Effector CD8-positive, alpha-beta T cell (primary cell): ENCODE measurements at regions not wholly inside any gene's neighbourhood (a gene's known extent, or its start where the extent isn't known, plus 50 kb on each side); places are given as distances from the start of the nearest gene placed in this dataset.

Source experiments
- DNase-seq: peaks from one replicate; lab custom pipeline; 2025; lab: John Stamatoyannopoulos, UW

- DNase-seq: no peak
These were observed 327.7 kb downstream of the ZNF536 start for GRCh38 chr19:30699871-30700280.

GRCh38 chr19:30696514-30696913, 324.3 kb downstream of the ZNF536 start:
- no peak for DNase-seq

DNA sequence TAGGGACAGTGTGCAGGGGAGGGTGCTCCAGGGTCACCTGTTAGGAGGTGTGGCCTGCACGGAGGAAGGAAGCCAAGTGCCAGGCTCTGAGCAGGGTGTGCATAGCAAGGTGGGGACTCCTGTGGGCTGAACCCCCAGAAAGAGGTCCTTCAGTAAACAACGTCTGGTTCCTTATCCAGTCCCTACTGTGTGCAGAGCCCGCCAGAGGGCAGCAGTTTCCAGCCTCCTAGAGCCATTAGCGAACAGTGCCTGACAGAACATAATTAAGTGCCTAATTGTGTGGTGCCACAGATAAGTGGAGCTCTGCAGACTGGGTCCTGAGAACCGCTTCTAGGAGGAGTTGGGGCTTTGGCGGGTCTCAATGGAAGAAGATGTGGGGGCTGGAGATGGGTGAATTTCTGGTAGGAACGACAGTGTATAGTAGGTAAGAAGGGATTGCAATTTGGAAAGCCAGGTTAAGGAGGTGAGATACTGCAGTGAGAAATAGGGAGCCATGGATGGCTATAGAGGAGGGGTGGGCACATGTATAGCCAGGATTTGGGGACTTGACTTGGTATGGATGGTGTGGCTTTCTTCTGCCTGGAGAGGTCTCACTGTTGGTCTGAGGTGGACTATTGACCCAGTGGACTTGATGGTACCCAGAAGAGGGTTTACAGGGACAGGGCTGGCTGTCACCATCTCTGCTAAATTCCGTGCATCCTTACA, 323.1 kb downstream of the ZNF536 start:
- DNase-seq: no peak

- no peak for DNase-seq
These were observed 322.1 kb downstream of the ZNF536 start for GRCh38 chr19:30694156-30694755.

- no peak for DNase-seq
These were observed 320.8 kb downstream of the ZNF536 start for GRCh38 chr19:30692879-30693503.

DNA sequence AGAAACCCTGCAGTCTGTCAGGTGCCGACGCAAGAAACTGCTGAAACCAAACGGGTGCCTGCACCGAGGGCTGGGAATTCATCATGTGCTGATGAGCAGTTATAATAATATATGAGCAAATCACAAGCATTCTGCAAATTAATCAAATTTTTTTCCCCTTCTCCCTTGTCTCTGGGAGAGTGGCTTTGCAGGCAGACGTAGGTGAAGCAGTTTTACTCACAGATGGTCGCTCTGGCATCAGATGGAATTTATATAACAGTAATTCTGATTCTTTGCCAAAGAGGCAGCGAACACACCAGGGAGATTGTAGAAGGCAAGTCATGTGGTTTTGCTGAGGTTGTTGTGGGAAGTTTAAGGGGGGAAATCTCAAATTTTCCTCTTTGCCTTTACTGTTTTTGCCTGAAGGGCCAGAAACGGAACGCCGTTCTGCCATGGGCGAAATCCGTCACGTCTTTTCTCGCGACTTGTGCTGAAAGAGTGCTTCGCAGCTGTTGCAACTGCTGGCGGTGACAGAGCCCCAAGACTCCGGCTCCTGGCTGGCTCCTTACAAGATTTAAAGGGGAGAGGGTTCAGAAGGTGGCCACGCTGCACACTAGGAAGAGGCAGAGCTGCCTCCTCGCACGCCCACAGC, 320.1 kb downstream of the ZNF536 start:
- no peak for DNase-seq

GRCh38 chr19:30691819-30692166, 319.6 kb downstream of the ZNF536 start:
- no peak for DNase-seq

DNA sequence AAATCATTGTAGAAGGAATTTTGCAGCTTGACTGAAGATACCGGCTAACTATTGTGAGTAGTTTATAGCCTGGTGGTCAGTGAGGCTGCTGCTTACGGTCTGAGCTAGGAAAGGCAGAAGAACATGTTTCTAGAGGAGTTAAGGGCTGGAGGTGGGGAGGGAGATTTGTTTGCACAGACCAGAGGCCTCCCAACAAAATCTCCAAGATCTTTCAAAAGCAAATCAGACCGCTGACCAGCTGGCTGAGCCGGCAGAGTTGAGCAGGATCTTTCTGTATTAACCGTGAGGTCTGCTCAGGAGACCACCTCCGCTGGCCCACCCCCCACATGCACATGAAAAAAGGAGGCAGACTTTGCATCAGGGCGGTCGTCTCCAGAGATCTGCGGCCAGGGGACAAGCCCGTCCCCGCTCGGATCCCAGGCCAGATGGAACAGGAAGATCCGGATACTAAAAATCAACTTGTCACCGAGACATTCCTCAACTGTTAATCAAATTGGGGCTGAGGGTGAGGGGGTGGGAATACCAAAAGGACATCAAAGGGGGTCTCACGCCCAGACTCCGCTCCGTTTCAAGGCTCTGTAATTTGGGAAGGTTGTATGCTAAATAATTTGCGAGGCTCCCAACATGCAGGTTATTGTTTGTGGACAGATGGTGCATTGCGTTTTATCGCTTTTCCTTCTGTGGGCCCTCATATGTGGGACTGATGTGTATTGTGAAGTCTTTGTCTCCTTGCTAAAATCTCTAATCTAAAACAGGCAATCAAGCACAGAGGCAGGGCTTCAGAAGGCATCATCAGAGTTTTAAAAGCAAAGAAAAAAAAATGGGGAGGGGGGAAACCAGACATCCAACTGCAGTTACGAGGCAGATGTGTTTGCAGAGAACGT, 319.0 kb downstream of the ZNF536 start:
- DNase-seq: no peak

DNA sequence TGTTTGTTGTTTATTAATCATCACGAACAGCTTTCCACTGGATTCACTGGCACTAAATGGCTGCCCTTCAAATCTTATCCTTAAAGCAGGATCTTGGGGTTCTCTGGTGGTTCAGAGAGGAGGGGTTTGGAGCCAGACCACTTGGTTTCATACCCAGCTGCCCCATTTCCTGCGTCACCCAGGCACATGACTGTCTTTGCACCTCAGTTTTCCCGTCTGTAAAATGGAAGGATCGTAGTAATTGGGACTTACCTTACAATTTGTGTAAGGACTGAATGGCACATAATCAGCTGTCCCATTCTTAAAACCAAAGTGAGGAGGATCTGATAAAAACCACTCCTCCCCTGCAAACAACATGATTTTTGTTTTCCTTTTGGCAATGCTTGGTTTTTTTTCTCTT, 318.3 kb downstream of the ZNF536 start:
- no peak for DNase-seq

DNA sequence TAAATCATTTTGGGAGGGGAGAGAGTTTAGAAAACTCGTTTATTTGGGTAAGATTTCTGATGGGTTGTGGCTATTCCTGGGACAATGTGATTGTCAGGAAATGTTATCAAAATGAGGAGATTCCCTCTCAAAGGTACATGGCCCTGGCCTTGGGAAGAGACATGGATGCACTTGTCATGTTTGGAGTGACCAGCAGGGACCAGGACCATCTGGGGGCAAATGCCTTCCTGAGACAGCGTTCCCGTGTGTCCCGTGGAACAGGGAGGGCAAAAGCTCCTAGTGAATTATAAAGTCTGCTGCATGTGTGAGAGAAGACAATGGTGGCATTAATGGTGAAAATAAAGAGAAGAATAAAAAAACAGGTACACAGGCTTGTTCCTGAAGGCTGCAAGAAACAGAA, 317.3 kb downstream of the ZNF536 start:
- no peak for DNase-seq

GRCh38 chr19:30688696-30689095, 316.5 kb downstream of the ZNF536 start:
- DNase-seq: no peak

DNA sequence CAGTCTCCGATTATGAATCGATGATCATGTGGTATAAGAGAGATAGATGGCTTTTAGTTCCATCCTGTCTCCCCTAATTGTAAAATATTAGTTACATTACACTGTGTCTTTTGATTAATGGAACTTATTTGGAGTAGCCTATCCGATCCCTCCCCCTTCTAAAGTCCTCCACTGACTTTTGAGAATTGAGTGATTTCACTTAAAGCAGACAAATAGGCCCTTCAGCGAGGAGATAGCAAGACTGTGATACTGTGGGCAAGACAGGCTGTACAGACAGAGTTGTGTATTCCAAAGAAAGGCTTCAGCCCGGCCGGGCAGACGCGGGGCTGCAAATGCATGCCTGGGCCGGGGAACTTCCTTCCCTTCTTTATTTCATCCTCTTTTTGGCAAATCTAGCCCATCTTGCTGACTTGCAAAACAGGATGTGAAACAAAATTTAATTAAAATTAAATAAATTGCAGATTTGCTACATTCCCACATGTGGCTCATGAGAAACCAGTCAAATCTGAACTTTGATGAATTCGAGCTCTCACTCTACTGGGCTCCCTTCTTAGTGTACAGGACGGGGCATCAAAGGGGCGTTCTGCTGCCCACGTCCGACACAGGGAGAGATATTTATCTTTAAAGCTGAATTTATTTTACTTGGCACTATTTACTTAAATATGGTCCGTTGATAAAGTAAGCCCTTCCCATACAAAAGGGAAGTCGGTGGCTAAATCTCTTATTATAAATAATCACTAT, 314.8 kb downstream of the ZNF536 start:
- no peak for DNase-seq

DNA sequence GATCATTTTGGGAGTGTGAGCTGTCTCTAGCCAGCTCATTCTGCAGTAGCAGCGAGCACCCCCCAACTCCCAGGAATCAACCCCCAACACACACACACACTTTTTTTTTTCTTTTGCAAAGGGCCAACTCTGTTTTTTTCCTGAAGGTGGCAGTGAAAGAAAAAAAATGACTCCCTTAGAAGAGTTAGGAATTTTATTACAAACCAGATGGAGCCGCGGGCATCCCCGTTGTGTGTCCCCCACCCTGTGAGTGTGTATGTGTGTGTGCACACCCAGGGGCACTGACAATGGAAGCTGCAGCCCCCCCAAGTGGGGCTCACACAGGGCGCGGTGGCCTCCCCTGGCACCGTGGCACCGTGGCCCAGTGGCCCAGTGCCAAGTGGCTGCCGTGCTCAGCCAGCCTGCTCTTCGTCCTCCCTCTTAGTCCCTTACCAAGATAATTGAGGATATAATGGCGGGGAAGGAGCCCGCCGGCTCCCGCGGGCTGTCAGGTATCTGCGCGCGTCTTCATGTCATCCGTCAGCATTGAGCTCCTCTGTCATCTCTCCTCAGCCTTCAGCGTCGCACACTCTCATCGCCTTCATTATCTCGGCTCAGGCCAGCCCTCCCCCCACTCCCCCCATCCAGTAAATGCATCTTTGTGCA, 314.1 kb downstream of the ZNF536 start:
- DNase-seq: no peak

DNA sequence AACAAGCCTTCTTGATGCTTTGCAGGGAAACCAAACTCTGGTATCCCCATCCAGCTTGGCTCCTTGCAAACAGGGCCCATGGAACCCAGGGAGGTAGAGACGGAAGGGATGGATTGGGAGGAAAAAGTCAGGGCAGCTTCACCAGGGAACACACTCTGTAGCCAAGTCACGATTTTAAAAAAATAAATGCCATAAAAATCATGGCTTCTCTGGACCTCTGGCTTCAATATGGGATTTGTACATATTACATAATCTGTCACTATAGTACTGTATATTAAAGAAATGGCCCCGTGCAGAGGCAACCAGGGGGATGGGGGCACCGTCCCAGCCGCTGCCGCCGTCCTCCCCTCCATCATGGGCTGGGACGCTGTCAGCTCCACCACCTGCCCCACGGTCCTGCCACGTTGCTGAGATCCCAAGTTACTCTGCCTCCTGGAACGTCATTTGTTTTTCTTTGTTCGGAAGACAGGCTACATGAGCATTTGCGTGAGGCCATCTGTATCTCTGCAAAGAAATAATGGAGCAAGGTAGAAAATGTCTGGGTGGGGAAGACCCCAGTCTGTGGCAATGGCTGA, 313.3 kb downstream of the ZNF536 start:
- DNase-seq: no peak

DNA sequence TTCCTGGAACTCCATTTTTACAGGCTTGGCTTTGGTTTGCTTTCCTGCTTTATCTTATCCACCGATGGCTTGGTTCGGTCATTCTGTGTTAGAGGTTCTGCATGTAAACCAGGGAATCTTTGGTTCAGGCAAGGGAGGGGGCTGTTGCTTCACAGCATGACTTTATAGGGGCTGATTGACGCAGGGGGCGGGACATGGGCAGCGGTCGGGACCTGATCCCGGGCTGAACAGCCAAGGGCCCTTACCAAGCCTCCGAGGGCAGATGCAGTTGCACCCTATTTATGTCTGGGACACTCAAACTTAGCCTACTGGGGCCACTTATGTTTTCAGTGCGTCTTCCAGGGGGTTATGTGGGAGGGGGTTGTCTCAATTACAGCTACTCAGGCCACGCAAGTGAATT, 312.4 kb downstream of the ZNF536 start:
- no peak for DNase-seq

- peak; percentile 14 for DNase-seq
These were observed 310.9 kb downstream of the ZNF536 start for GRCh38 chr19:30682999-30683536.

DNA sequence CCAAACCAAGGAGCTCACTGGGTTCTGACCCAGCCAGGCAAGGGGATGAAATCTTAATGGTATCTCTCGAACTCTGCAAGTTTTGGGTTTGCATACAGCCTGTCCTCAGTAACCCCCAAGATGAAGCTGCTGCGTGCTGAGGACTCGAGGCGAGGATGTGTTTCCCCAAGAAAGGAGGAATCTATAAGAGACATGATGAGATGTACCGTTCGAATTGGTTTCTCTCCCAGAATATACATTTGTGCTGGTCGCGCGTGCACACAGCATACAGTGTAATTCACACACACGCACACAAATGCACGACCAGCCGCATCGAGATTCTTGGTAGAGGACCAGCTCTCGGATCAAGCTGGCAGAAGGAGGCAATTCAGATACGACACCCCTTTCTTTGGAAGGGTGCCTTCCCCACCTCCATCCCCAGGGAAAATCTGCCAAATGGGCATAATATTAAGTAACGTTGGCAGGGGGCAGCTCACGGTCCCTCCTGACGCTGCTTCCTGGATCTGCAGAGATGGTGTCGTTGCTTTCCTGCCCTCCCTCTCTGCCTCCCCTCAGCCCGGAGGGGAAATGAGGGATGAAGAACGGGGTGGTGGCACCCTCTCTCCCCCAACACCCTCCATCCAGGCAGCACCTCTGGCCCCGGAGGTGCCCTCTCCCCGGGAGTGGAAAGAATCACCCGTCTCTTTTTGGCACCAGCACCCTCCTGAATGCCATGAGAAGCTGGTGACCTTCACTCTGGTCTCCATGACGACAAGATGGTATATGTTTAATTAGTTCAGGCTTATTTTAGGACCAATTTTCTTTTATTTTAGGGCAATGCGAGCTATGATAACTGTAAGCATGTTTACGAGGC, 310.2 kb downstream of the ZNF536 start:
- DNase-seq: no peak

GRCh38 chr19:30681162-30682100, 309.2 kb downstream of the ZNF536 start:
- no peak for DNase-seq
